HL-60 (cell line): ENCODE measurements at regions not wholly inside any gene's neighbourhood (a gene's known extent, or its start where the extent isn't known, plus 50 kb on each side); places are given as distances from the start of the nearest gene placed in this dataset.

Source experiments
- DNase-seq, 2 experiments: peaks; one replicate each; pipeline ENCODE4 v3.0.0-alpha.2; 2010 to 2020; ENCODE audit warnings: low read depth in 1 of 2, low spot score in 1 of 2
- H3K27ac ChIP-seq: fragments of 250-450 bp; sonication (Bioruptor Pico); replicated peaks from 2 replicates; pipeline ENCODE4 v1.5.1; 2020; ENCODE audit warnings: mild to moderate bottlenecking, moderate library complexity
- H3K27me3 ChIP-seq: fragments of 250-450 bp; sonication (Bioruptor Pico); 2 replicates; pipeline ENCODE4 v1.5.1; 2021; ENCODE audit warnings: mild to moderate bottlenecking, moderate library complexity; ENCODE audit not compliant: insufficient read depth, poor library complexity, severe bottlenecking
- H3K4me3 ChIP-seq: replicated peaks from 2 replicates; pipeline ENCODE4 v1.5.1; 2011; ENCODE audit warnings: mild to moderate bottlenecking, control low read depth, low read length; ENCODE audit not compliant: insufficient read depth
- GABPA ChIP-seq: IDR thresholded peaks from 2 replicates; pipeline ENCODE4 v1.6.1; 2012; ENCODE audit warnings: low read depth
- POLR2AphosphoS5 ChIP-seq: IDR thresholded peaks from 2 replicates; pipeline ENCODE4 v1.6.1; 2012; ENCODE audit warnings: low read depth
- SPI1 ChIP-seq: IDR thresholded peaks from 2 replicates; pipeline ENCODE4 v1.6.1; 2012; ENCODE audit warnings: low read depth, mild to moderate bottlenecking, borderline replicate concordance
- TF ChIP-seq, protein P1 (sequence below): IDR thresholded peaks from 2 replicates; pipeline ENCODE4 v1.6.1; 2012; ENCODE audit warnings: low read depth; ENCODE audit not compliant: insufficient replicate concordance
- TF ChIP-seq, protein P2 (sequence below): IDR thresholded peaks from one replicate; pipeline ENCODE4 v1.5.1; 2011; ENCODE audit warnings: low read length, control low read depth, inconsistent platforms; ENCODE audit not compliant: insufficient read depth

DNA sequence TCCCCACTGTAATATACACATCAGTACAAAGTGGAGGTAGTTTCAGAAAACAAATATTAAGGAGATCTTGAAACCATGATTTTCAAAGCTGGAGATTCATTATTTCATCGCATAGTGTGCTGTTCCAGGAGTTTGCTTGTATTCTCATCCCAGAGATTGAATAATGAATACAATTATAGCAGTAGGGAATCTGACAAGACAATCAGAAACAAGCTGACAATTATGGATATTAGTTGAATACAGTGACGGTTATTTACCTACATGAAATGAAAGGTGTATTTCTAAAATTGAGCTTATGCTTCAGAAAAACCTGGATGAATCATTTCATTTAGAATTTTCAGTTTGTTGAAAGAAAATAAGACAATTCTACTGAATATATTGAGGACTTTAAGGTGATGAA lies 2119.0 kb downstream of the MRPL39 start:
- no peak overlapping the region for H3K4me3 ChIP-seq
- TF ChIP-seq GABPA: no peak
- TF ChIP-seq SPI1: no peak
- no peak overlapping the region for H3K27ac ChIP-seq
- no peak for DNase-seq
- no peaks in the 10 kb centered on the region for H3K27me3 ChIP-seq

DNA sequence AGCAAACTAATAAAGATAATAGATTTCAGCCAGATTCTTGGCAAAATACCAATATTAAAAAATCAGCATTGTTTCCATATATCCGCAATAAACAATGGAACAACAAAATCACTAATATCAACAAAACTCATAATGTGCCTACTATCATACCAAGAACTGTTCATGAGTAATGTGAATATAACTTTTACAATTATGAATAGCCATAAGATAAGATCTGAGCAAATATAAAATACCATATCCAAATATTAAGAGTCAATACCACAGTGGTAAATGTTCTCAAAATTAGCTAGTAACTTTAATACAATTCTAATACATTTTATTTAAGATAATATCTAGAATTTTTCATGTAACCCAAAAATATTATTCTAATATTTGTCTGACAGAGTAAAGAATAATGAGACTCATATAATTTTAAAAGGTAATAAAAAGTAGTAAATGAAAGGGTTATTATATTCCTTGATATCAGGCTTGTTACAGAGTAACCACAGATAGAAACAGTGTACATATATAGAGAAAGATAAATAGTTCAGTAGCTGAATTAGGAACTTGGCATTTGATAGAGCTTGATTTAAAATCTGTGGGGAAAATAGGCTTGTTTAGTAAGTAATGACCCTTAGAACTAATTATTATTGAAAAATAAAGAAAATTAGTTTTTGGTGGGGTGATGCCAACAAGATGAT lies 2126.6 kb downstream of the MRPL39 start:
- no peak overlapping the region for H3K27ac ChIP-seq

DNA sequence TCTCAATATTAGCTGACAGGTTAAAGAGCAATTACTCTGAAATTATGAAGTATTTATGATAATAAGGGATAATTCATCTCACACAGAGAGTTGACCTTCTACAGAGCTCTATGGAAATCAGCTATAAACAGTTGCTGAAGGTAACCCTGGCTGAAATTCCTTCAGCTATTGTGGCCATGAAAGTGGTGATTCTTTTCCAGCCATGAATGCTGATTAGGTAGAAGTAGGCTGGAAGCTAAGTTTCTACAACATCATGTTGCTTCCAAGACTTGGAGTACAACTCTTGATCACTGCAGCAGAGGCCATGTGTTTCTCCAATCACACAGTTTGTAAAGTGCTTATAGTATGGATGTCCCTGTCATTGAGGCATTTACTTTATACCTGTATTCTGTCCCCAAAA lies 2128.9 kb downstream of the MRPL39 start:
- no peak for DNase-seq
- Histone ChIP-seq H3K27ac (no peak overlapping the region), H3K27me3 (no peaks in the 10 kb centered on the region), H3K4me3 (no peak overlapping the region)
- TF ChIP-seq, protein P1, sequence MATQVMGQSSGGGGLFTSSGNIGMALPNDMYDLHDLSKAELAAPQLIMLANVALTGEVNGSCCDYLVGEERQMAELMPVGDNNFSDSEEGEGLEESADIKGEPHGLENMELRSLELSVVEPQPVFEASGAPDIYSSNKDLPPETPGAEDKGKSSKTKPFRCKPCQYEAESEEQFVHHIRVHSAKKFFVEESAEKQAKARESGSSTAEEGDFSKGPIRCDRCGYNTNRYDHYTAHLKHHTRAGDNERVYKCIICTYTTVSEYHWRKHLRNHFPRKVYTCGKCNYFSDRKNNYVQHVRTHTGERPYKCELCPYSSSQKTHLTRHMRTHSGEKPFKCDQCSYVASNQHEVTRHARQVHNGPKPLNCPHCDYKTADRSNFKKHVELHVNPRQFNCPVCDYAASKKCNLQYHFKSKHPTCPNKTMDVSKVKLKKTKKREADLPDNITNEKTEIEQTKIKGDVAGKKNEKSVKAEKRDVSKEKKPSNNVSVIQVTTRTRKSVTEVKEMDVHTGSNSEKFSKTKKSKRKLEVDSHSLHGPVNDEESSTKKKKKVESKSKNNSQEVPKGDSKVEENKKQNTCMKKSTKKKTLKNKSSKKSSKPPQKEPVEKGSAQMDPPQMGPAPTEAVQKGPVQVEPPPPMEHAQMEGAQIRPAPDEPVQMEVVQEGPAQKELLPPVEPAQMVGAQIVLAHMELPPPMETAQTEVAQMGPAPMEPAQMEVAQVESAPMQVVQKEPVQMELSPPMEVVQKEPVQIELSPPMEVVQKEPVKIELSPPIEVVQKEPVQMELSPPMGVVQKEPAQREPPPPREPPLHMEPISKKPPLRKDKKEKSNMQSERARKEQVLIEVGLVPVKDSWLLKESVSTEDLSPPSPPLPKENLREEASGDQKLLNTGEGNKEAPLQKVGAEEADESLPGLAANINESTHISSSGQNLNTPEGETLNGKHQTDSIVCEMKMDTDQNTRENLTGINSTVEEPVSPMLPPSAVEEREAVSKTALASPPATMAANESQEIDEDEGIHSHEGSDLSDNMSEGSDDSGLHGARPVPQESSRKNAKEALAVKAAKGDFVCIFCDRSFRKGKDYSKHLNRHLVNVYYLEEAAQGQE: no peak
- TF ChIP-seq GABPA (no peak), SPI1 (no peak), POLR2AphosphoS5 (no peak)
- TF ChIP-seq, protein P2, sequence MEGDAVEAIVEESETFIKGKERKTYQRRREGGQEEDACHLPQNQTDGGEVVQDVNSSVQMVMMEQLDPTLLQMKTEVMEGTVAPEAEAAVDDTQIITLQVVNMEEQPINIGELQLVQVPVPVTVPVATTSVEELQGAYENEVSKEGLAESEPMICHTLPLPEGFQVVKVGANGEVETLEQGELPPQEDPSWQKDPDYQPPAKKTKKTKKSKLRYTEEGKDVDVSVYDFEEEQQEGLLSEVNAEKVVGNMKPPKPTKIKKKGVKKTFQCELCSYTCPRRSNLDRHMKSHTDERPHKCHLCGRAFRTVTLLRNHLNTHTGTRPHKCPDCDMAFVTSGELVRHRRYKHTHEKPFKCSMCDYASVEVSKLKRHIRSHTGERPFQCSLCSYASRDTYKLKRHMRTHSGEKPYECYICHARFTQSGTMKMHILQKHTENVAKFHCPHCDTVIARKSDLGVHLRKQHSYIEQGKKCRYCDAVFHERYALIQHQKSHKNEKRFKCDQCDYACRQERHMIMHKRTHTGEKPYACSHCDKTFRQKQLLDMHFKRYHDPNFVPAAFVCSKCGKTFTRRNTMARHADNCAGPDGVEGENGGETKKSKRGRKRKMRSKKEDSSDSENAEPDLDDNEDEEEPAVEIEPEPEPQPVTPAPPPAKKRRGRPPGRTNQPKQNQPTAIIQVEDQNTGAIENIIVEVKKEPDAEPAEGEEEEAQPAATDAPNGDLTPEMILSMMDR: no peak

More for the DNA sequence above, 2126.6 kb downstream of the MRPL39 start:
- Histone ChIP-seq H3K4me3 (no peak overlapping the region), H3K27me3 (no peaks in the 10 kb centered on the region)
- TF ChIP-seq SPI1 (no peak), GABPA (no peak), POLR2AphosphoS5 (no peak)
- TF ChIP-seq, protein P1: no peak
- TF ChIP-seq, protein P2: no peak
- DNase-seq: no peak

DNA sequence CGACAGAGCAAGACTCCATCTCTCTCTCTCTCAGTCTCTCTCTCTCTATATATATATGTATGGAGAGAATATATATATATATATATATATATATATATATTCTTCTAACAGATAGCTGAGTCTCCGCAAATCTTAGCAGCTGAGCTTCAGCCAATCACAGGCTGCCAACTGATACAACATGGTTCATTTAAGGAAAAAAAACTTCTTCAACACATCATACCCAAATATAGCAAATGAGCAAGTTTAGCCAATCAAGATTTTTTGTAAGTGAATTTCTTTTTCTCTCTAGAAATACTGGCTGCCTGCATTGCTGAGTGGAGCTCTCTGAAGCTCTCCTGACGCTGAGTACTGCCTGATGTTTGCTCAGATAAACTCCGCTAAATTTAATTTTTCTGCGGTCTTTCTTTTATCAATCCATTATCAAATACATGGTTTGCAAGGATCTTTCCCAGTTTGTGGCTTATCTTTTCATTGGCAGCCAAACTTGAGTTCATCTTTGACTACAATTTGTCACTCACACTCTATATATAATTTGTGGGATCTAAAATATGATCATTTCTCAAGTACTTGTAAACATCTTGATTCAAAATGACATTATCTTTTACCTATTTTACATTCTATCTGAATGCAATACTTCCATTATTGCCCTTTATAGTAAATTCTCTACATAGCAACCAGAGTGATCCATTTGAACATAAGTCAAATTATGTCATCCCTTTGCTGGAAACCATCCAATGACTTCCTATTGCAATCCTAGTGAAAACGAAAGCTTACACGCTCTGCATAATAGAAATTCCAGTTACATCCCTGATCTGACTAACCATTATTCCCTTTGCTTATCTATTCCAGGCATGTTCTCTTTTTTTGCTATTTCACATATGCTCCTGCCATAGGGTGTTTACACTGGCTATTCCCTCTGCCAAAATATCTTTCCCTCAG lies 2131.7 kb downstream of the MRPL39 start:
- no peak overlapping the region for H3K4me3 ChIP-seq
- H3K27ac ChIP-seq: no peak overlapping the region
- no peak for TF ChIP-seq GABPA
- TF ChIP-seq, protein P2: no peak
- no peak for TF ChIP-seq POLR2AphosphoS5
- TF ChIP-seq, protein P1: no peak
- TF ChIP-seq SPI1: no peak
- no peak for DNase-seq
- no peaks in the 10 kb centered on the region for H3K27me3 ChIP-seq
